ENCODE measurements at regions not wholly inside any gene's neighbourhood (a gene's known extent, or its start where the extent isn't known, plus 50 kb on each side); places are given as distances from the start of the nearest gene placed in this dataset.

GRCh38 chr5:42898760-42899159, 87.1 kb upstream of the SELENOP start:
- Histone ChIP-seq H3K36me3 (ENCODE audit: low read depth, low read length) (no peaks in the 10 kb centered on the region), H3K27me3 (ENCODE audit: low read length) (no peaks in the 10 kb centered on the region), H3K27ac (ENCODE audit: low read length) (no peak overlapping the region), H3K9me2 (replicated peaks; ENCODE audit: low read length) (no peaks in the 10 kb centered on the region), H3F3A (ENCODE audit: low read length, unreplicated experiment) (no peaks in the 10 kb centered on the region), H3K4me1 (ENCODE audit: insufficient read depth, low read length) (no peaks in the 10 kb centered on the region), H3K4me3 (ENCODE audit: low read length) (no peak overlapping the region), H3K9ac (ENCODE audit: low read length) (no peak overlapping the region), H2AFZ (ENCODE audit: low read length) (no peak overlapping the region), H3K4me2 (ENCODE audit: low read length) (no peak overlapping the region), H4K20me1 (ENCODE audit: low read length) (no peaks in the 10 kb centered on the region), H3K9me3 (ENCODE audit: low read length) (no peaks in the 10 kb centered on the region), H3K79me2 (ENCODE audit: low read length) (no peaks in the 10 kb centered on the region)
- intact Hi-C loops (cut with micrococcal nuclease) = no loop called here
- no TSS peak for BruUV-seq (replicated peaks)
- ATAC-seq = no peak
- CTCF ChIA-PET = no interaction called here
- no peak for DNase-seq
- POLR2A ChIA-PET (ENCODE audit: unreplicated experiment) = no interaction called here
- no peak for TF ChIP-seq EZH2phosphoT487 (IDR thresholded peaks at IDR 0.05; ENCODE audit: borderline replicate concordance, low read length)

GRCh38 chr5:42896523-42896922, 84.8 kb upstream of the SELENOP start:
- Histone ChIP-seq H4K20me1 (ENCODE audit: low read length) (no peaks in the 10 kb centered on the region), H3K4me1 (ENCODE audit: insufficient read depth, low read length) (no peaks in the 10 kb centered on the region), H3K4me3 (ENCODE audit: low read length) (no peak overlapping the region), H3K9me2 (replicated peaks; ENCODE audit: low read length) (no peaks in the 10 kb centered on the region), H2AFZ (ENCODE audit: low read length) (no peak overlapping the region), H3F3A (ENCODE audit: low read length, unreplicated experiment) (no peaks in the 10 kb centered on the region), H3K9ac (ENCODE audit: low read length) (no peak overlapping the region), H3K79me2 (ENCODE audit: low read length) (no peaks in the 10 kb centered on the region), H3K4me2 (ENCODE audit: low read length) (no peak overlapping the region), H3K27me3 (ENCODE audit: low read length) (no peaks in the 10 kb centered on the region), H3K36me3 (ENCODE audit: low read depth, low read length) (no peaks in the 10 kb centered on the region), H3K27ac (ENCODE audit: low read length) (no peak overlapping the region), H3K9me3 (ENCODE audit: low read length) (no peaks in the 10 kb centered on the region)
- no TSS peak for BruUV-seq (replicated peaks)
- no peak for TF ChIP-seq CTCF (conservative IDR thresholded peaks at IDR 0.05; ENCODE audit: low read depth, low read length)
- intact Hi-C loops (cut with micrococcal nuclease) = no loop called here
- CTCF ChIA-PET = no interaction called here
- DNase-seq = no peak
- ATAC-seq = no peak
- POLR2A ChIA-PET (ENCODE audit: unreplicated experiment) = no interaction called here

- Histone ChIP-seq H2AFZ (ENCODE audit: low read length) (no peak overlapping the region), H3K9me2 (replicated peaks; ENCODE audit: low read length) (no peaks in the 10 kb centered on the region), H4K20me1 (ENCODE audit: low read length) (no peaks in the 10 kb centered on the region), H3K36me3 (ENCODE audit: low read depth, low read length) (no peaks in the 10 kb centered on the region), H3K9ac (ENCODE audit: low read length) (no peak overlapping the region), H3K79me2 (ENCODE audit: low read length) (no peaks in the 10 kb centered on the region), H3K4me2 (ENCODE audit: low read length) (no peak overlapping the region), H3K27ac (ENCODE audit: low read length) (no peak overlapping the region), H3K4me1 (ENCODE audit: insufficient read depth, low read length) (no peaks in the 10 kb centered on the region), H3K9me3 (ENCODE audit: low read length) (no peaks in the 10 kb centered on the region), H3K27me3 (ENCODE audit: low read length) (no peaks in the 10 kb centered on the region), H3K4me3 (ENCODE audit: low read length) (no peak overlapping the region), H3F3A (ENCODE audit: low read length, unreplicated experiment) (no peaks in the 10 kb centered on the region)
- no peak for TF ChIP-seq EZH2phosphoT487 (IDR thresholded peaks at IDR 0.05; ENCODE audit: borderline replicate concordance, low read length)
- peak; percentile 51; the same call in 1 of the 2 replicates for TF ChIP-seq CTCF (conservative IDR thresholded peaks at IDR 0.05; ENCODE audit: low read depth, low read length)
- ATAC-seq (no peak), DNase-seq (no peak)
- BruUV-seq (replicated peaks) = no TSS peak
- intact Hi-C loops (cut with micrococcal nuclease) = no loop called here
- ChIA-PET POLR2A (ENCODE audit: unreplicated experiment) (interaction anchor here (0.5 kb wide), 1 partner anchor 147 kb away, joined by 3 read pairs; no protein-coding TSS in a partner anchor), CTCF (no interaction called here)
These were observed 82.4 kb upstream of the SELENOP start for GRCh38 chr5:42894057-42894456.

Data from PC-3 (cell line).